ENCODE measurements at regions not wholly inside any gene's neighbourhood (a gene's known extent, or its start where the extent isn't known, plus 50 kb on each side); places are given as distances from the start of the nearest gene placed in this dataset.

GRCh38 chr12:19627719-19628118 is 188.4 kb downstream of the AEBP2 start (continued):
- no peak for TF ChIP-seq YY1 (IDR thresholded peaks at IDR 0.05)
- no peak for TF ChIP-seq FOXA2 (IDR thresholded peaks at IDR 0.05)
- no peak for TF ChIP-seq RXRA (IDR thresholded peaks at IDR 0.05)
- no peak for TF ChIP-seq HNF4G (IDR thresholded peaks at IDR 0.05)
- TF ChIP-seq EGR1 (IDR thresholded peaks at IDR 0.05; ENCODE audit: low read depth in 2 of 2), result no peak
- TF ChIP-seq MAX (IDR thresholded peaks at IDR 0.05), result no peak
- TF ChIP-seq FOXA1 (IDR thresholded peaks at IDR 0.05), result no peak

DNA sequence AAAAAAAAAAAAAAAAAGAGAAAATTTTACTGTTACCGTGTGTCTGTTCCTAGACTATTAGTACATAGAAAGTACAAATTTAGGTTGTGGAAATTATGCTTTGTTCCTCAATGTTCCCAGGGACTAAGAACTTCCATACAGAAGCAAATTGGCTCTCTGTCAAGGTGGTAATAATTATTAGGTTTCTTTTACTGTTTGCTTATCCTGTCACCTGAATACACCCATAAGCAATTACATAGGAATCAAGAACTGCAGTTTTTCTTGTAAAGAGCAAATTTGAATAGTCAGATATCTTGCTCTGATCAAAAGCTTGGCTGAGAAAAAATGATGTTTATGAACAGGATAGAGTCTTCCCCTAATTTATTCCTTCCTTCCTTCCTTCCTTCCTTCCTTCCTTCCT is 191.2 kb downstream of the AEBP2 start:
- Histone ChIP-seq H3K27me3 (ENCODE audit: control insufficient read depth in 4 of 4, insufficient read depth in 4 of 4, low read length in 3 of 4) (no peaks in the 10 kb centered on the region), H3K9ac (ENCODE audit: low read depth in 1 of 2, low read length in 2 of 2) (no peak overlapping the region), H3K9me3 (ENCODE audit: control insufficient read depth in 4 of 4, low read length in 3 of 4) (no peaks in the 10 kb centered on the region), H3K27ac (ENCODE audit: low read depth in 1 of 2, low read length in 2 of 2) (no peak overlapping the region), H3K4me1 (ENCODE audit: control insufficient read depth in 4 of 4, insufficient read depth in 4 of 4, low read length in 3 of 4) (no peaks in the 10 kb centered on the region), H3K4me3 (ENCODE audit: low read depth in 1 of 3, low read length in 3 of 3) (no peak overlapping the region), H3K36me3 (ENCODE audit: control insufficient read depth in 4 of 4, insufficient read depth in 3 of 4, low read depth in 1 of 4, low read length in 3 of 4) (no peaks in the 10 kb centered on the region)
- DNase-seq (ENCODE audit: low spot score), result no peak
- 94% methylated on average over 1 of the region's 1 CpG for WGBS
- TF ChIP-seq, protein P1, sequence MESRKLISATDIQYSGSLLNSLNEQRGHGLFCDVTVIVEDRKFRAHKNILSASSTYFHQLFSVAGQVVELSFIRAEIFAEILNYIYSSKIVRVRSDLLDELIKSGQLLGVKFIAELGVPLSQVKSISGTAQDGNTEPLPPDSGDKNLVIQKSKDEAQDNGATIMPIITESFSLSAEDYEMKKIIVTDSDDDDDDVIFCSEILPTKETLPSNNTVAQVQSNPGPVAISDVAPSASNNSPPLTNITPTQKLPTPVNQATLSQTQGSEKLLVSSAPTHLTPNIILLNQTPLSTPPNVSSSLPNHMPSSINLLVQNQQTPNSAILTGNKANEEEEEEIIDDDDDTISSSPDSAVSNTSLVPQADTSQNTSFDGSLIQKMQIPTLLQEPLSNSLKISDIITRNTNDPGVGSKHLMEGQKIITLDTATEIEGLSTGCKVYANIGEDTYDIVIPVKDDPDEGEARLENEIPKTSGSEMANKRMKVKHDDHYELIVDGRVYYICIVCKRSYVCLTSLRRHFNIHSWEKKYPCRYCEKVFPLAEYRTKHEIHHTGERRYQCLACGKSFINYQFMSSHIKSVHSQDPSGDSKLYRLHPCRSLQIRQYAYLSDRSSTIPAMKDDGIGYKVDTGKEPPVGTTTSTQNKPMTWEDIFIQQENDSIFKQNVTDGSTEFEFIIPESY (IDR thresholded peaks at IDR 0.05), result no peak
- TF ChIP-seq RXRA (IDR thresholded peaks at IDR 0.05), result no peak
- no peak for TF ChIP-seq YY1 (IDR thresholded peaks at IDR 0.05)
- TF ChIP-seq, protein P2, sequence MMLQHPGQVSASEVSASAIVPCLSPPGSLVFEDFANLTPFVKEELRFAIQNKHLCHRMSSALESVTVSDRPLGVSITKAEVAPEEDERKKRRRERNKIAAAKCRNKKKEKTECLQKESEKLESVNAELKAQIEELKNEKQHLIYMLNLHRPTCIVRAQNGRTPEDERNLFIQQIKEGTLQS (IDR thresholded peaks at IDR 0.05), result no peak
- TF ChIP-seq TAF1 (conservative IDR thresholded peaks at IDR 0.05), result no peak
- TF ChIP-seq SP1 (IDR thresholded peaks at IDR 0.05), result no peak
- no peak for TF ChIP-seq GABPA (IDR thresholded peaks at IDR 0.05 in 1 of 2, conservative IDR thresholded peaks at IDR 0.05 in 1 of 2)
- TF ChIP-seq CTCF (IDR thresholded peaks at IDR 0.05; ENCODE audit: low read depth, low read length, missing input control), result no peak
- TF ChIP-seq HNF4G (IDR thresholded peaks at IDR 0.05), result no peak
- TF ChIP-seq MAX (IDR thresholded peaks at IDR 0.05), result no peak
- TF ChIP-seq EGR1 (IDR thresholded peaks at IDR 0.05; ENCODE audit: low read depth in 2 of 2), result no peak
- no peak for TF ChIP-seq FOXA1 (IDR thresholded peaks at IDR 0.05)
- TF ChIP-seq JUND (IDR thresholded peaks at IDR 0.05), result no peak
- TF ChIP-seq NR2F2 (IDR thresholded peaks at IDR 0.05), result no peak
- no peak for TF ChIP-seq HNF4A (conservative IDR thresholded peaks at IDR 0.05)
- no peak for TF ChIP-seq FOXA2 (IDR thresholded peaks at IDR 0.05)
- TF ChIP-seq REST (IDR thresholded peaks at IDR 0.05), result no peak
